ENCODE measurements at regions not wholly inside any gene's neighbourhood (a gene's known extent, or its start where the extent isn't known, plus 50 kb on each side); places are given as distances from the start of the nearest gene placed in this dataset.

DNA sequence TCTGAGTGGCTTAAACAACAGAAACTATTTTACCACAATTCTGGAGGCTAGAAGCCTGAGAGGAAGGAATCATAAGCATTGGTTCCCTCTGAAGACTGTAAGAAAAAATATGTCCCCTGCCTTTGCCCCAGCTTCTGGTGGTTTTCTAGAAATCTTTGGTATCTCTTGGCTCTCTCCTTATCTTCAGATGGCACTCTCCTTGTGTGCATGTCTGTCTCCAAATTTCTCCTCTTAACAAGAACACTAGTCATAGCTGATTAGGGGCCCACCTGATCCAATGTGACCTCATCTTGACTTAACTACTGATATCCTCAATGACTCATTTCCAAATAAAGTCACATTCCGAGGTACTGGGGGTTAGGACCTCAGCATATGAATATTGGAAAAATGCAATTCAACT lies 635.0 kb upstream of the NR3C2 start (continued):
- TF ChIP-seq NFYA (IDR thresholded peaks at IDR 0.05; ENCODE audit: borderline replicate concordance, low read depth, low read length) (no peak), CHD1 (IDR thresholded peaks at IDR 0.05; ENCODE audit: low read depth, low read length) (no peak)

DNA sequence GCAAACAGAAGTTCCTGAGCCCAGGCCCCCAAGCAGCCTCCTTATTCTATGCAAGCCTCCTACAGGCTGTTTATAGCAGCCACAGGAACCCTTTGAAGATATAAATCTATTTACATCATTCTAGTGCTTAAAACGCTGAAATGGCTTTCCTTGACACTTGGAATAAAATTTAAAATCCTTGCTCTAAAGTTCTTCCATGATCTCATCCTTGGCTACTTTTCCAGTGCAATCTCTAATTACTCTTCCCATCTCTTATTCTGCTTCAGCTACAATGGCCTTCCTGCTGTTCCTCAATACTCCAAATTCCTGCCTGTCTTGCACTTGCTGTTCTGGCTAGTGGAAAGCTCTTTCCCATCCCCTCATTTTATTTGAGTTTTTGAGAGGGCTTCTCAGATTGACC lies 634.2 kb upstream of the NR3C2 start:
- SMC1A ChIA-PET (ENCODE audit: uncharacterized antibody, unreplicated experiment): no interaction called here
- FAIRE-seq (no peak), DNase-seq (ENCODE audit: low read depth, low spot score) (no peak), ATAC-seq (no peak)
- CTCF ChIA-PET: no interaction called here
- Histone ChIP-seq H3K4me1 (ENCODE audit: control insufficient read depth, insufficient read depth, low read length) (no peaks in the 10 kb centered on the region), H4K20me1 (ENCODE audit: control insufficient read depth, insufficient read depth) (no peaks in the 10 kb centered on the region), H3K9me3 (replicated peaks; ENCODE audit: control insufficient read depth, insufficient read depth, low read length) (no peaks in the 10 kb centered on the region), H3K79me2 (ENCODE audit: control insufficient read depth, insufficient read depth, low read length) (no peaks in the 10 kb centered on the region), H3K27ac (ENCODE audit: control insufficient read depth, insufficient read depth) (no peak overlapping the region), H3K36me3 (ENCODE audit: control insufficient read depth in 2 of 2, insufficient read depth in 2 of 2, low read length in 1 of 2) (no peaks in the 10 kb centered on the region), H3K27me3 (replicated peaks in 1 of 2; ENCODE audit: control insufficient read depth in 2 of 2, insufficient read depth in 2 of 2, low read length in 1 of 2) (no peaks in the 10 kb centered on the region), H3K9ac (ENCODE audit: control insufficient read depth, insufficient read depth, low read length) (no peak overlapping the region), H3K4me2 (ENCODE audit: control insufficient read depth, insufficient read depth) (no peak overlapping the region), H2AFZ (ENCODE audit: control insufficient read depth, low read depth, low read length) (no peak overlapping the region), H3K4me3 (no peak overlapping the region)
- 29% methylated on average over 1 of the region's 1 CpG for WGBS (ENCODE audit: insufficient coverage, insufficient replicate concordance, low lambda C conversion rate, missing lambda C conversion rate)
- TF ChIP-seq PRDM15 (CRISPR knock-in tag; IDR thresholded peaks at IDR 0.05) (no peak), ZNF274 (IDR thresholded peaks at IDR 0.05; ENCODE audit: insufficient read depth, insufficient read length) (no peak), FOXK2 (IDR thresholded peaks at IDR 0.05) (no peak), SMAD1 (IDR thresholded peaks at IDR 0.05; ENCODE audit: low read depth, partially characterized antibody) (no peak), SMARCA5 (IDR thresholded peaks at IDR 0.05) (no peak), HDAC2 (IDR thresholded peaks at IDR 0.05) (no peak), FOS (IDR thresholded peaks at IDR 0.05; ENCODE audit: borderline replicate concordance, extremely low read depth, insufficient read length) (no peak), TCF3 (IDR thresholded peaks at IDR 0.05; ENCODE audit: borderline replicate concordance, insufficient read depth, low read depth, low read length) (no peak), ZNF384 (IDR thresholded peaks at IDR 0.05; ENCODE audit: borderline replicate concordance, low read depth, low read length) (no peak), JUNB (IDR thresholded peaks at IDR 0.05) (no peak), PML (IDR thresholded peaks at IDR 0.05; ENCODE audit: low read length) (no peak)
- BruUV-seq (replicated peaks): no TSS peak
- POLR2A ChIA-PET: no interaction called here
- intact Hi-C loops (cut with micrococcal nuclease; ENCODE audit: unreplicated experiment): no loop called here
- in situ Hi-C loops (cut with MboI): no loop called here
- RAD21 ChIA-PET (ENCODE audit: unreplicated experiment): no interaction called here

Data from GM12878 (cell line).